Fibroblast of lung (primary cell): ENCODE measurements at regions not wholly inside any gene's neighbourhood (a gene's known extent, or its start where the extent isn't known, plus 50 kb on each side); places are given as distances from the start of the nearest gene placed in this dataset.

Experiments used
- DNase-seq, 2 donors: peaks; one replicate each; pipeline versions ENCODE4 v3.0.0 to v3.0.0-alpha.2; 2010; ENCODE audit warnings: low read depth in 2 of 2
- H2AFZ ChIP-seq: 2 replicates; pipeline ENCODE4 v1.5.1; 2012; ENCODE audit warnings: low read length, control low read depth, inconsistent platforms
- H3K27ac ChIP-seq: 2 replicates; pipeline ENCODE4 v1.5.1; 2011; ENCODE audit warnings: low read length, control low read depth; ENCODE audit not compliant: insufficient read depth
- H3K27me3 ChIP-seq: 2 replicates; pipeline ENCODE4 v1.5.1; 2011; ENCODE audit warnings: mild to moderate bottlenecking, low read length; ENCODE audit not compliant: control insufficient read depth, insufficient read depth
- H3K36me3 ChIP-seq: 2 replicates; pipeline ENCODE4 v1.5.1; 2011; ENCODE audit warnings: low read length; ENCODE audit not compliant: control insufficient read depth, insufficient read depth
- H3K4me1 ChIP-seq: 2 replicates; pipeline ENCODE4 v1.5.1; 2011; ENCODE audit warnings: low read length; ENCODE audit not compliant: control insufficient read depth, insufficient read depth; ENCODE audit errors: extremely low read depth
- H3K4me2 ChIP-seq: 2 replicates; pipeline ENCODE4 v1.5.1; 2011; ENCODE audit warnings: low read length, control low read depth; ENCODE audit not compliant: insufficient read depth; ENCODE audit errors: extremely low read depth
- H3K4me3 ChIP-seq, 4 experiments: fragments of 200-600 bp in 1 of 4; sonication (generic) in 1 of 4; replicated peaks in 1 of 4; 2 replicates each; pipeline ENCODE4 v1.5.1; 2011 to 2016; ENCODE audit warnings: low read length in 4 of 4, low read depth in 3 of 4, mild to moderate bottlenecking in 3 of 4, control low read depth in 2 of 4, inconsistent platforms in 1 of 4, mixed read lengths in 1 of 4; ENCODE audit not compliant: insufficient read depth in 1 of 4; ENCODE audit errors: control extremely low read depth in 1 of 4
- H3K79me2 ChIP-seq: 2 replicates; pipeline ENCODE4 v1.5.1; 2012; ENCODE audit warnings: mild to moderate bottlenecking, low read length, inconsistent platforms; ENCODE audit not compliant: control insufficient read depth, insufficient read depth
- H3K9ac ChIP-seq: 2 replicates; pipeline ENCODE4 v1.5.1; 2011; ENCODE audit warnings: mild to moderate bottlenecking, low read length, control low read depth; ENCODE audit not compliant: insufficient read depth
- H3K9me3 ChIP-seq: 2 replicates; pipeline ENCODE4 v1.5.1; 2012; ENCODE audit warnings: low read depth, low read length; ENCODE audit not compliant: control insufficient read depth, insufficient read depth
- H4K20me1 ChIP-seq: 2 replicates; pipeline ENCODE4 v1.5.1; 2011; ENCODE audit warnings: low read length; ENCODE audit not compliant: control insufficient read depth, insufficient read depth; ENCODE audit errors: extremely low read depth
- EZH2 ChIP-seq: IDR thresholded peaks from 2 replicates; pipeline ENCODE4 v1.5.1; 2012; ENCODE audit warnings: low read length, control low read depth, mild to moderate bottlenecking; ENCODE audit errors: missing control alignments
- TF ChIP-seq, protein P1 (sequence below), 2 donors: IDR thresholded peaks in 1 of 2; conservative IDR thresholded peaks in 1 of 2; 1 replicate in 1 of 2; 2 replicates in 1 of 2; pipeline ENCODE4 v1.5.1; 2011 to 2012; ENCODE audit warnings: low read length in 2 of 2, control low read depth in 1 of 2, inconsistent platforms in 1 of 2, low read depth in 1 of 2, mild to moderate bottlenecking in 1 of 2

DNA sequence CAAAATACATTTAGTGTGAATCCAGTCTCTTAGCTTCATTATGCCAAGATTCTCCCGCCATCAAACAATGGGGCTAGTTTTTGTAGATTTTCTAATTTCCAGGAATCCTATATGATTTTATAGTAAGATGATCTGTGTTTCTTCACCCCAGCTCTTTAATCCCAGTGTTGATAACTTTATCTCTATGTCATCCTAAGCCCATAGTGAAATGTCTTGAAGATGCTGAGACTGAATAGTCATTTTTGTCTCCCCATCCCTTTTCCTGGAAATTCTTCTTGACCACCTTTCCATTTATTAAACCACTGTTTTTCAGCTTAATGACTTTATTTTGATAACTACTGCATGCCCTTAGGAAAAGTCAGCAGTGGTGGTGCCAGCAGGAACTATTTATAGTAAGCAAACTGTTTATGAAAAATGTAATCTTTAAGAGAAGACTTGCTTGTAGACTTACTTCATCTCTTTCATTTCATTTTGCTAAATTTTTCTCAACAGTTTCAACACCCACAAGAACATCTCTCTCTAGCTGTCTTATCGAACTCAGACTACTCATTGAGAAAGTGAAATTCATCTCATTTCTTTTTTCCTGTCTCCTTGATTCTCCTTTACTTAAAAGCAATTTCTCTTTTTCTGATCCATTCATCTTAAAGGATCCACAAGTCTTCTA, 116.6 kb downstream of the NTMT2 start:
- DNase-seq = peak in 1 of 2 donors; percentile 16
- H3K27me3 ChIP-seq = no peaks in the 10 kb centered on the region
- no peaks in the 10 kb centered on the region for H3K36me3 ChIP-seq
- peak overlapping the region; percentile 32 for H3K4me2 ChIP-seq
- no peak overlapping the region for H3K4me3 ChIP-seq
- H3K79me2 ChIP-seq = no peaks in the 10 kb centered on the region
- no peak overlapping the region for H2AFZ ChIP-seq
- no peak for TF ChIP-seq EZH2
- TF ChIP-seq, protein P1, sequence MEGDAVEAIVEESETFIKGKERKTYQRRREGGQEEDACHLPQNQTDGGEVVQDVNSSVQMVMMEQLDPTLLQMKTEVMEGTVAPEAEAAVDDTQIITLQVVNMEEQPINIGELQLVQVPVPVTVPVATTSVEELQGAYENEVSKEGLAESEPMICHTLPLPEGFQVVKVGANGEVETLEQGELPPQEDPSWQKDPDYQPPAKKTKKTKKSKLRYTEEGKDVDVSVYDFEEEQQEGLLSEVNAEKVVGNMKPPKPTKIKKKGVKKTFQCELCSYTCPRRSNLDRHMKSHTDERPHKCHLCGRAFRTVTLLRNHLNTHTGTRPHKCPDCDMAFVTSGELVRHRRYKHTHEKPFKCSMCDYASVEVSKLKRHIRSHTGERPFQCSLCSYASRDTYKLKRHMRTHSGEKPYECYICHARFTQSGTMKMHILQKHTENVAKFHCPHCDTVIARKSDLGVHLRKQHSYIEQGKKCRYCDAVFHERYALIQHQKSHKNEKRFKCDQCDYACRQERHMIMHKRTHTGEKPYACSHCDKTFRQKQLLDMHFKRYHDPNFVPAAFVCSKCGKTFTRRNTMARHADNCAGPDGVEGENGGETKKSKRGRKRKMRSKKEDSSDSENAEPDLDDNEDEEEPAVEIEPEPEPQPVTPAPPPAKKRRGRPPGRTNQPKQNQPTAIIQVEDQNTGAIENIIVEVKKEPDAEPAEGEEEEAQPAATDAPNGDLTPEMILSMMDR (conservative IDR thresholded peaks at IDR 0.05 in 1 of 2, IDR thresholded peaks at IDR 0.05 in 1 of 2; ENCODE audit: low read depth in 1 of 2, low read length in 2 of 2) = no peak
- no peaks in the 10 kb centered on the region for H3K9me3 ChIP-seq
- H3K27ac ChIP-seq = no peak overlapping the region
- H3K4me1 ChIP-seq = no peaks in the 10 kb centered on the region
- H3K9ac ChIP-seq = no peak overlapping the region
- no peaks in the 10 kb centered on the region for H4K20me1 ChIP-seq

DNA sequence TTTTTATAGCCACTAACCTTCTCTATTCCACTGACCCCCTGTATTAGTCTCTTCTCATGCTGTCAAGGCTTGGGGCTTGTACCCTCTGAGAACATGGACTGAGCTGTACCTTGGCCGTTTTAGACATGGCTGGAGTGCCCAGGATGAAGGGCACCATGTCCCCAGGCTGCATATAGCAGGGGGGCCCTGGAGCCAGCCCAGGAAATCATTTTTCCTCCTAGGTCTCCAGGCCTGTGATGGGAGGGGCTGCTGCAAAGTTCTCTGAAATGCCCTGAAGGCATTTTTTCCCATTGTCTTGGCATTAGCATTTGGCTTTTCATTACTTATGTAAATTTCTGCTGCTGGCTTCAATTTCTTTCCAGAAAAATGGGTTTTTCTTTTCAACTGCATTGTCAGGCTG, 119.5 kb downstream of the NTMT2 start:
- no peak for DNase-seq
- no peaks in the 10 kb centered on the region for H3K36me3 ChIP-seq
- no peak overlapping the region for H2AFZ ChIP-seq
- no peaks in the 10 kb centered on the region for H3K27me3 ChIP-seq
- no peaks in the 10 kb centered on the region for H3K4me1 ChIP-seq
- no peaks in the 10 kb centered on the region for H3K79me2 ChIP-seq
- no peaks in the 10 kb centered on the region for H4K20me1 ChIP-seq
- H3K9ac ChIP-seq = no peak overlapping the region
- TF ChIP-seq EZH2 = no peak
- TF ChIP-seq, protein P1 (conservative IDR thresholded peaks at IDR 0.05 in 1 of 2, IDR thresholded peaks at IDR 0.05 in 1 of 2; ENCODE audit: low read depth in 1 of 2, low read length in 2 of 2) = no peak
- H3K4me3 ChIP-seq = no peak overlapping the region
- no peaks in the 10 kb centered on the region for H3K9me3 ChIP-seq
- H3K4me2 ChIP-seq = no peak overlapping the region
- no peak overlapping the region for H3K27ac ChIP-seq

GRCh38 chr1:170267317-170267716, 121.6 kb downstream of the NTMT2 start:
- TF ChIP-seq EZH2 = no peak
- TF ChIP-seq, protein P1 (conservative IDR thresholded peaks at IDR 0.05 in 1 of 2, IDR thresholded peaks at IDR 0.05 in 1 of 2; ENCODE audit: low read depth in 1 of 2, low read length in 2 of 2) = peak in 1 of 2 donors; percentile 31
- no peak overlapping the region for H3K4me3 ChIP-seq
- peak in 1 of 2 donors; percentile 7 for DNase-seq

More at GRCh38 chr1:170267317-170267716, 121.6 kb downstream of the NTMT2 start:
- Histone ChIP-seq H3K27ac (no peak overlapping the region), H3K9ac (no peak overlapping the region), H3K79me2 (no peaks in the 10 kb centered on the region), H3K4me1 (no peaks in the 10 kb centered on the region), H2AFZ (no peak overlapping the region), H3K27me3 (no peaks in the 10 kb centered on the region), H3K4me2 (no peak overlapping the region), H3K9me3 (no peaks in the 10 kb centered on the region), H4K20me1 (no peaks in the 10 kb centered on the region), H3K36me3 (no peaks in the 10 kb centered on the region)
